ENCODE measurements at regions not wholly inside any gene's neighbourhood (a gene's known extent, or its start where the extent isn't known, plus 50 kb on each side); places are given as distances from the start of the nearest gene placed in this dataset.

- DNase-seq, result no peak
These were observed 154.4 kb upstream of the COL5A1 start for GRCh38 chr9:134487066-134487710.

- DNase-seq, result no peak
These were observed 153.0 kb upstream of the COL5A1 start for GRCh38 chr9:134488331-134489280.

GRCh38 chr9:134489621-134490408, 151.8 kb upstream of the COL5A1 start:
- no peak for DNase-seq

- DNase-seq, result no peak
These were observed 151.2 kb upstream of the COL5A1 start for GRCh38 chr9:134490446-134490845.

GRCh38 chr9:134491196-134491835, 150.3 kb upstream of the COL5A1 start:
- DNase-seq, result peak in 1 of 3 donors; percentile 47

- no peak for DNase-seq
These were observed 149.7 kb upstream of the COL5A1 start for GRCh38 chr9:134491856-134492255.

GRCh38 chr9:134492281-134492691, 149.3 kb upstream of the COL5A1 start:
- peak; percentile 83 to 94 (median 90) for DNase-seq

GRCh38 chr9:134492721-134493460, 148.7 kb upstream of the COL5A1 start:
- peak in 1 of 3 donors; percentile 48 for DNase-seq

- DNase-seq, result peak in 1 of 3 donors; percentile 76
These were observed 147.9 kb upstream of the COL5A1 start for GRCh38 chr9:134493461-134494272.

GRCh38 chr9:134494273-134494815, 147.3 kb upstream of the COL5A1 start:
- no peak for DNase-seq

- no peak for DNase-seq
These were observed 146.7 kb upstream of the COL5A1 start for GRCh38 chr9:134494905-134495304.

- no peak for DNase-seq
These were observed 145.7 kb upstream of the COL5A1 start for GRCh38 chr9:134495881-134496412.

- DNase-seq, result peak in 1 of 3 donors; percentile 61
These were observed 145.0 kb upstream of the COL5A1 start for GRCh38 chr9:134496413-134497282.

- no peak for DNase-seq
These were observed 144.2 kb upstream of the COL5A1 start for GRCh38 chr9:134497283-134497860.

- DNase-seq, result no peak
These were observed 142.8 kb upstream of the COL5A1 start for GRCh38 chr9:134498814-134499166.

- DNase-seq, result no peak
These were observed 140.5 kb upstream of the COL5A1 start for GRCh38 chr9:134500931-134501760.

- DNase-seq, result no peak
These were observed 139.8 kb upstream of the COL5A1 start for GRCh38 chr9:134501761-134502265.
